ENCODE measurements at regions not wholly inside any gene's neighbourhood (a gene's known extent, or its start where the extent isn't known, plus 50 kb on each side); places are given as distances from the start of the nearest gene placed in this dataset.
A peak's percentile ranks its signal among the peaks of the same experiment; 100 is the strongest.
"Not testable (repeated sequence)": the region's sequence is repeated elsewhere in the genome, so short reads cannot be mapped to it uniquely, and the experiment has no call there.

DNA sequence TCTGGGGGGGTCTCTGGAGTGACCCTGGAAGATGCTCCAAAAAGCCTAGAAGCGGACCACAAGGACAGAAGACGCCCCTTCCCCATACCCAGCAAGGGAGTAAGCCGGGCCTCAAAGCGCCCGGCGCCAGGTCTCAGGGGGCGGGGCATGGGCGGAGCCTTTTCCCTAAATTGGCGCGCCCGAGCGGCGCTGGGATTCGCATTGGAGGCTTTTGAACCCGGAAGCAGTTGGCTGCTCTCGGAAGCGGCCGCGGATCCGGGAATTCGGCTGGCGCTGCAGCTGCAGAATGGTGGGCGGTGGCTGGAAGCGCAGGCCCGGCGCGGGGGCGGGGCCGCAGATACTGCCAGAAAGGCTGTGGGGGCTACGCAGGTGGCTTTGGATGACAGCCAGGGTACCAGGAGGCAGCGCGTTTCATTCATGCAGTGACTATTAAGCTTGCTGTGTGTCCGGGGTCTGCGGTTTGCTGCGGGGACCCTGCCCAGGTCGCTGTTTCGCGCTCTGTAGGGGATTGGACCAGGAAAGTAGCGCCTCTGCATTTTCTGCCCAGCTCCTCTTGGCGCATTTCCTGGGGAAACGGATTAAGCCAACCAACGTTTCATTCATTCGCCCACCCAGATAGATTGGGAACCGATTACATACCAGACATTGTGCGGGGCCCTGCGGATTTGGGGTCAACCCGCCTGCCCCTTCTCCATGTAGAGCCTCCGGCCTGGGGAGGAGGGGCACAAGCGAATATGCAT lies 83.0 kb upstream of the FREM1 start:
- ChIA-PET CTCF (no interaction called here), POLR2A (no interaction called here)
- no peaks in the 10 kb centered on the region for H3K27me3 ChIP-seq (ENCODE audit: control insufficient read depth, insufficient read depth, low read length)
- H3K27ac ChIP-seq (ENCODE audit: low read depth, low read length): no peak overlapping the region
- DNase-seq (ENCODE audit: low read depth, low spot score): no peak
- peak overlapping the region; percentile 60 for H3K4me3 ChIP-seq (ENCODE audit: low read depth, low read length)
- H3K9me3 ChIP-seq (ENCODE audit: control insufficient read depth, insufficient read depth, low read length): peaks cover 8% of the 10 kb centered on the region; the same call in 1 of the 2 replicates
- TF ChIP-seq, protein P1, sequence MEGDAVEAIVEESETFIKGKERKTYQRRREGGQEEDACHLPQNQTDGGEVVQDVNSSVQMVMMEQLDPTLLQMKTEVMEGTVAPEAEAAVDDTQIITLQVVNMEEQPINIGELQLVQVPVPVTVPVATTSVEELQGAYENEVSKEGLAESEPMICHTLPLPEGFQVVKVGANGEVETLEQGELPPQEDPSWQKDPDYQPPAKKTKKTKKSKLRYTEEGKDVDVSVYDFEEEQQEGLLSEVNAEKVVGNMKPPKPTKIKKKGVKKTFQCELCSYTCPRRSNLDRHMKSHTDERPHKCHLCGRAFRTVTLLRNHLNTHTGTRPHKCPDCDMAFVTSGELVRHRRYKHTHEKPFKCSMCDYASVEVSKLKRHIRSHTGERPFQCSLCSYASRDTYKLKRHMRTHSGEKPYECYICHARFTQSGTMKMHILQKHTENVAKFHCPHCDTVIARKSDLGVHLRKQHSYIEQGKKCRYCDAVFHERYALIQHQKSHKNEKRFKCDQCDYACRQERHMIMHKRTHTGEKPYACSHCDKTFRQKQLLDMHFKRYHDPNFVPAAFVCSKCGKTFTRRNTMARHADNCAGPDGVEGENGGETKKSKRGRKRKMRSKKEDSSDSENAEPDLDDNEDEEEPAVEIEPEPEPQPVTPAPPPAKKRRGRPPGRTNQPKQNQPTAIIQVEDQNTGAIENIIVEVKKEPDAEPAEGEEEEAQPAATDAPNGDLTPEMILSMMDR (IDR thresholded peaks at IDR 0.05; ENCODE audit: low read depth, low read length): no peak

DNA sequence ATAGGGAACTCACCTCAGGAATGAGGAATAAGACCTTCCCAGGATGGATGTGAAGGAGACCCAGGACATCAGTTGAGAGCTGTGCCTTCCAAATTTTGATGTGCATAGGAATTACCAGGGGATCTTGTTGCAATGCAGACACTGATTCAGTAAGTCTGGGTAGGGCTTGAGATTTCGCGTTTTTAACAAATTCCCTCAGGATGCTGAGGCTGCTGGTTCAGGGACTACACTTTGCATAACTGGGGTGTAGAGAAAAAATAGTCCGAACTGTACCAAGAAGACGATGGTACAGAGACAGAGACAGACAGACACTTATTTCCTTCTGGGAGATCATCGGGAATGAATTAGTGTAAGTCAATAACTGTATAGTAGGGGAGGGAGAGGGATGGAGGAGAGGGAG lies 82.3 kb upstream of the FREM1 start:
- TF ChIP-seq, protein P1 (IDR thresholded peaks at IDR 0.05; ENCODE audit: low read depth, low read length): no peak
- POLR2A ChIA-PET: no interaction called here

DNA sequence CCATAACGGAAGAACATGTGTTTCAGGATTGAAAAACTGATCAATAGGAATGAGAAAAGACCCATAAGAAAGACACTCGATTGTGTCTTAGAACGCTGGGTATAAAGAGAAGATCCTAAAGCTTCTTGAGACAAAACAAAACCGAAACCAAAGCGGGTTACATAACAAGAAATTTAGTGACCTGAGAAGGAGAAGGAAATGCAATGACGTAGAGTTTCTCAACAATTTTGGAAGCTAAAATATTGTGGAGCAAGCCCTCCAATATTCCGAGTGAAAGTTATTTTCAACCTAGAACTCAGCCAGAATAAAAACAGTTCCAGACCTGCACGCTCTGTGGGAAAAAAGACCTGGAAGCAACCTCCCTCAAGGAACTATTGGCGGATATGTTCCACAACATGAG lies 81.9 kb upstream of the FREM1 start:
- Histone ChIP-seq H3K9me3 (ENCODE audit: control insufficient read depth, insufficient read depth, low read length) (peaks cover 8% of the 10 kb centered on the region; the same call in 1 of the 2 replicates), H3K4me3 (ENCODE audit: low read depth, low read length) (no peak overlapping the region), H3K27ac (ENCODE audit: low read depth, low read length) (no peak overlapping the region), H3K27me3 (ENCODE audit: control insufficient read depth, insufficient read depth, low read length) (no peaks in the 10 kb centered on the region)
- no peak for DNase-seq (ENCODE audit: low read depth, low spot score)
- TF ChIP-seq, protein P1 (IDR thresholded peaks at IDR 0.05; ENCODE audit: low read depth, low read length): no peak
- CTCF ChIA-PET: no interaction called here
- POLR2A ChIA-PET: no interaction called here

More for the DNA sequence above, 82.3 kb upstream of the FREM1 start:
- Histone ChIP-seq H3K9me3 (ENCODE audit: control insufficient read depth, insufficient read depth, low read length) (peaks cover 8% of the 10 kb centered on the region; the same call in 1 of the 2 replicates), H3K27ac (ENCODE audit: low read depth, low read length) (no peak overlapping the region), H3K27me3 (ENCODE audit: control insufficient read depth, insufficient read depth, low read length) (no peaks in the 10 kb centered on the region), H3K4me3 (ENCODE audit: low read depth, low read length) (no peak overlapping the region)
- no peak for DNase-seq (ENCODE audit: low read depth, low spot score)
- CTCF ChIA-PET: no interaction called here

DNA sequence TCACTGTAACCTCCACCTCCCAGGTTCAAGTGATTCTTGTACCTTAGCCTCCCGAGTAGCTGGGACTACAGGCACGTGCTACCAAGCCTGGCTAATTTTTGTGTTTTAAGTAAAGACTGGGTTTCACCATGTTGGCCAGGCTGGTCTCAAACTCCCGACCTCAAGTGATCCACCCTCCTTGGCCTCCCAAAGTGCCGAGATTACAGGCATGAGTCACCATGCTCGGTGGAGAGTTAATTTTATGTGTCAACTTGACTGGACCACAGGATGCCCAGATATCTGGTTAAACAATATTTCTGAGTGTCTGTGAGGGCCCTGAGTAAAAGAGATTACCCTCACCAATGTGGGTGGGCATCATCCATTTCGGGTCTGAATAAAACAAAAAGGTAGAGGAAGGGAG lies 80.4 kb upstream of the FREM1 start:
- DNase-seq (ENCODE audit: low read depth, low spot score); H3K27me3 ChIP-seq (ENCODE audit: control insufficient read depth, insufficient read depth, low read length); H3K27ac ChIP-seq (ENCODE audit: low read depth, low read length); POLR2A ChIA-PET; H3K9me3 ChIP-seq (ENCODE audit: control insufficient read depth, insufficient read depth, low read length); CTCF ChIA-PET; H3K4me3 ChIP-seq (ENCODE audit: low read depth, low read length): not testable (repeated sequence)

DNA sequence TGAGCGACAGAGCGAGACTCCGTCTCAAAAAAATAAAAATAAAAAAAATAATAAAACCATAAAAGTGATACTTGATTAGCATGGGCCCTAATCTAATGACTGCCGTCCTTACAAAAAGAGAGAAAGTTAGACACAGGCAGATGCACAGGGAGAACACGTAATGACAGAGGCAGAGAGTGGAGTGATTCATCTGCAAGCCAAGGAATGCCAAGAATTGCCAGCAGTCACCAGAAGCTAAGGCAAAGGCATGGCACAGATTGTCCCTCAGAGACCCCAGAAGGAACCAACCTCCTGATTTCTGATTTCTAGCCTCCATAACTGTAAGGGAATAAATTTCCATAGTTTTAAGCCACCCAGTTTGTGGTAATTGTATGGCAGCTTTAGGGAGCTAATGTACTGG lies 79.6 kb upstream of the FREM1 start:
- DNase-seq (ENCODE audit: low read depth, low spot score): no peak
- CTCF ChIA-PET: no interaction called here
- POLR2A ChIA-PET: no interaction called here

DNA sequence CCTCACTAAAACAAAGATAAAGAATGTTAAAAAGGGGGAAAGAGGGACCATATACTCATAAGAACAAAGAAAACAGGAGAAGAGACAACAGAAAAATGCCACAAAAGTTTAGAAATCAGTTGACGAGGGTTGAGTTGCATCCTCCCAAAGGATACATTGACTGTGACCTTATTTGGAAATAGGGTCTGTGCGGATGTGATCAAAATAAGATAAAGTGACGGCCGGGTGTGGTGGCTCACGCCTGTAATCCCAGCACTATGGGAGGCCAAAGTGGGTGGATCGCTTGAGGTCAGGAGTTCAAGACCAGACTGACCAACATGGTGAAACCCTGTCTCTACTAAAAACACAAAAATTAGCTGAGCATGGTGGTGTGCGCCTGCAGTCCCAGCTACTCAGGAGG lies 79.1 kb upstream of the FREM1 start:
- CTCF ChIA-PET: not testable (repeated sequence)

More for the DNA sequence above, 79.6 kb upstream of the FREM1 start:
- Histone ChIP-seq H3K9me3 (ENCODE audit: control insufficient read depth, insufficient read depth, low read length) (peaks cover 8% of the 10 kb centered on the region; the same call in 1 of the 2 replicates), H3K27me3 (ENCODE audit: control insufficient read depth, insufficient read depth, low read length) (no peaks in the 10 kb centered on the region), H3K27ac (ENCODE audit: low read depth, low read length) (no peak overlapping the region), H3K4me3 (ENCODE audit: low read depth, low read length) (no peak overlapping the region)
- TF ChIP-seq, protein P1 (IDR thresholded peaks at IDR 0.05; ENCODE audit: low read depth, low read length): no peak

More for the DNA sequence above, 79.1 kb upstream of the FREM1 start:
- H3K4me3 ChIP-seq (ENCODE audit: low read depth, low read length); DNase-seq (ENCODE audit: low read depth, low spot score); H3K27me3 ChIP-seq (ENCODE audit: control insufficient read depth, insufficient read depth, low read length); POLR2A ChIA-PET; H3K27ac ChIP-seq (ENCODE audit: low read depth, low read length); H3K9me3 ChIP-seq (ENCODE audit: control insufficient read depth, insufficient read depth, low read length): not testable (repeated sequence)

Measured in AG04450 (cell line).